ENCODE measurements at regions not wholly inside any gene's neighbourhood (a gene's known extent, or its start where the extent isn't known, plus 50 kb on each side); places are given as distances from the start of the nearest gene placed in this dataset.
"Not testable (repeated sequence)": the region's sequence is repeated elsewhere in the genome, so short reads cannot be mapped to it uniquely, and the experiment has no call there.

- not testable (repeated sequence) for TF ChIP-seq CTCF, POLR2A (IDR thresholded peaks at IDR 0.05)
Measured at GRCh38 chrX:1847790-1848189, 232.9 kb downstream of the ASMT start.
